C4-2B (cell line): ENCODE measurements at regions not wholly inside any gene's neighbourhood (a gene's known extent, or its start where the extent isn't known, plus 50 kb on each side); places are given as distances from the start of the nearest gene placed in this dataset.

ENCODE experiments used
- CTCF ChIP-seq: fragments of 450-650 bp; conservative IDR thresholded peaks from 2 replicates; pipeline ENCODE4 v1.5.1; 2017; ENCODE audit warnings: mild to moderate bottlenecking
- ZFX ChIP-seq: fragments of 450-650 bp; IDR thresholded peaks from 2 replicates; pipeline ENCODE4 v1.6.1; 2017

DNA sequence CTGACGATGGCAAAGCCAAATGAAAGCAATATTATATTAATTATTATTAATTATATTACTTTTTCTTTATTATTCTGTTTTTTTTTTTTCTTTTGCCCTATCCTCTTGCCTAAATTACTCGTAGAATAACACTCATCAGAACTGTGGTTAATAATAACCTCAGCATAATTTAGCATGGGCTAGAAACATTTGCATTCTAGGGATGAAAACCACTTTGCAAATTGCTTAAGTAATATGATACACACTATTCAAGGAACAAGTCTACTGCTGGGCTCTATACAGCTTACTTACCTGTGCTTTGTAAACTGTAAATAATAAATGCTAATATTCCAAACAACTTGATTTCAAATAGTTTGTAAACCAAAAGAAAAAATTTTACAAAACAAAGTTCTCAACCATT is 375.8 kb downstream of the HGF start:
- no peak for TF ChIP-seq CTCF
- no peak for TF ChIP-seq ZFX
